ENCODE measurements at regions not wholly inside any gene's neighbourhood (a gene's known extent, or its start where the extent isn't known, plus 50 kb on each side); places are given as distances from the start of the nearest gene placed in this dataset.
A peak's percentile ranks its signal among the peaks of the same experiment; 100 is the strongest.

- DNase-seq, result no peak
Measured at GRCh38 chr19:28498404-28498976, 714.5 kb downstream of the UQCRFS1 start.

GRCh38 chr19:28497887-28498286, 715.1 kb downstream of the UQCRFS1 start:
- no peak for DNase-seq

GRCh38 chr19:28497137-28497536, 715.8 kb downstream of the UQCRFS1 start:
- no peak for DNase-seq

- no peak for DNase-seq
Measured at GRCh38 chr19:28495046-28495445, 717.9 kb downstream of the UQCRFS1 start.

DNA sequence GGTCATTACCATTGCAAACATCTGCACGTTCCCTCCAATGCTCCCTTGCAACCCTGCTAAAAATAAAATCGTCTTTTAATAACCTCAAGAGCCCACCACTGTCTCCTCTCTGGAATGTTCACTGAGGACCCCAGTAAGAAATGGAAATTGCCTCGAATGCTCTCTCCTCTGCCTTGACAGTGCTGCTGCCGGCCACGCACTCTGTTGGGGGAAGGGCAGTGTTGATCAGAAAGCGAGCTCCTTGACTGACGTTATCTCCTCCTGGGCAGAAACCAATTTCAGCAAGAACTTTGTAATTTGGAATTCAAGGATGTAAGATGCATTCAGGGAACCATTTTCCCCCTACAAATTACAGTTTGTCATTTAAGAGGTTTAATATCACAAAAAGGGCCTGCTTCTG, 718.5 kb downstream of the UQCRFS1 start:
- DNase-seq, result no peak

GRCh38 chr19:28493884-28494283, 719.1 kb downstream of the UQCRFS1 start:
- no peak for DNase-seq

DNA sequence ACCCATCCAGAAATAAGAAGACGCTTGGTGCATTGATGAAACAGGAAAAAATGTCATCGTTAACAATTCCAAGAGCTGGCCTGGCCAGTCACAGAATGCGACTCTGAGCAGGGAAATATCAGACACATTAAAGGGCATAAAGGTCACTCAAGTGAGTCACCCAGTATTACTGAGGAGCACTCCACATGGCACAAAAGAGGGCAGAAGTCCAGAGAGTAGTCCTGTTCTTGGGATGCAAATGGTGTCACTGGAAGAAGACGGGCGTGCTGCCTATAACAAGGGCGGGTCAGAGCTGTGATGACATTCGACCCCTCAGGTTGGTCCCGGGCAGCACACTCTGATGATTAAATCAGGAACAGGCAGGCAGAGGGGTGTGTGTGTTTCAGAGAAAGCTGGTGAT, 720.3 kb downstream of the UQCRFS1 start:
- DNase-seq, result no peak

GRCh38 chr19:28492201-28492600, 720.8 kb downstream of the UQCRFS1 start:
- no peak for DNase-seq

DNA sequence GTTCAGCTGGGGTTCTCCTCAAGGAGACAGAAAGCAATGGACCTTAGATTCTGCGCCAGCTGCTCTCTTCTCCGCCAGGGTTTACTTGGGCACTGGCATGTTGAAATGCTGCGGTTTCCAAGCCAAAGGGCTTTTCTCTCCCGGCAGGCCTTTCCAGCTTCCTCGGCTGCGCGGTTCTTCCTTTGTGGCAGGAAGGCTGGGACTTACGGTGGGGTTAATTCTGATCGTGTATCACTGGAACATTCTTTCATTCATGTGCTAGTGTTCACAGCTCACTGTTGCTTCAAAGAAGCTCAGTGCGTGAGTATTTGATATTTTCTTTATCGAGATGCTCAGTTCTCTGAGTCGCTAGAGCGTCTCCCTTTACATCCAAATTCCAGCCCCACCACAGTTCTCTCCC, 723.2 kb downstream of the UQCRFS1 start:
- DNase-seq, result no peak

- no peak for DNase-seq
Measured at GRCh38 chr19:28489126-28489660, 723.8 kb downstream of the UQCRFS1 start.

- DNase-seq, result no peak
Measured at GRCh38 chr19:28487999-28488398, 725.0 kb downstream of the UQCRFS1 start.

DNA sequence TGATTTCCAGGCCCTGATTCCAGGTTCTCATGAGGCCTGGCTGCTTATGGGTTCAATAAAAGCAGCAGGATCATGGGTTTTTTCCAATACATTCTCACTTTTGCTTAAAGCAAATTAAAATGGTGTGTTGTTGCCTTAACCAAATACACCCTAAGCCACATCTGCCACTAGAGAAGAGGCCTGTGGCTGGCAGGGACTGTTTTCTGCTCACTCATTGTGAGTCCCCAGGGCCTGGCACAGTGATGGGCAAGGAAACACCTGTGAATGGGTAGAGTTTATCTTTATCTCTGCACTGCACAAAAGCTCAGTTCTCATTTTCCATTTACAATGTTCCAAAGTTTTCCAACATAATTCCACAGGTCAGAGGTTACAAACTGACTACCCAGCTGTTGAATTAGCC, 726.0 kb downstream of the UQCRFS1 start:
- no peak for DNase-seq

DNA sequence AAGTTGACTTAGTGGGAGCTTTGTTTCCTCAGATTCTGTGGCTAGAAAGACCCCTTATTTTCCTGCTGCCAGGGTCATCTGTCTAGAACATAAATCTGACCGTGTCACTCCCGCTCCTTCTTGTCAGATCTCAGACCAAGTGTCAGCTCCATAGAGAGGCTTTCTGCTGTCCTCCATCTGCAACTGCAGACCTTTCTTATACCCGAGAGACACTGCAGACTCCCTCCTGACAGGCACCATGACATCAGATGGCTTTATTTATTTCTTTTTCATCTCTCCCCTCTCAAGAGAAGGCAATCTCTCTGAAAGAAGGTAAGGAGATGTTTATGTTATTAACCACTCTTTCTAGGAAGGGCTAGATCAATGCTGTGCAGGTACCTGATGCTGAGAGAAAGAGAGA, 726.5 kb downstream of the UQCRFS1 start:
- no peak for DNase-seq

DNA sequence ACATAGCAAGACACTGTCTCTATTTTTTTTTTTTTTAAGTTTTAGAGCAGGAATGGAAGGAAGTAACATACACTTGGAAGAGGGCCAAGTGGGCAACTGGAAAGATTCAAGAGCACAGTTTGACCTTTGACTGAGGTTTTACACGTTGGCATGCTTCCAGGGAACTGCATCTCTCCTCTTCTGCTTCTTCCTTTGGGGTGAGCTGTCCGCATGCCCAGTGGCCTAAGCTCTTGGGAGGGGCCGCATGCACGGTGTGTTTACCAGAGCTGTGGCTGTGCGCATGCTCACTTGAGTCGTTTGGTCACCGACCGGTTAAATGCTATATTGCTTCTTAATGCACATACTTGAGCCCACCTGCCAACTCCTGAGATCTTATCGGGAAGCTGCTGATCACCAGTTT, 727.7 kb downstream of the UQCRFS1 start:
- no peak for DNase-seq

GRCh38 chr19:28483197-28483596, 729.8 kb downstream of the UQCRFS1 start:
- no peak for DNase-seq

DNA sequence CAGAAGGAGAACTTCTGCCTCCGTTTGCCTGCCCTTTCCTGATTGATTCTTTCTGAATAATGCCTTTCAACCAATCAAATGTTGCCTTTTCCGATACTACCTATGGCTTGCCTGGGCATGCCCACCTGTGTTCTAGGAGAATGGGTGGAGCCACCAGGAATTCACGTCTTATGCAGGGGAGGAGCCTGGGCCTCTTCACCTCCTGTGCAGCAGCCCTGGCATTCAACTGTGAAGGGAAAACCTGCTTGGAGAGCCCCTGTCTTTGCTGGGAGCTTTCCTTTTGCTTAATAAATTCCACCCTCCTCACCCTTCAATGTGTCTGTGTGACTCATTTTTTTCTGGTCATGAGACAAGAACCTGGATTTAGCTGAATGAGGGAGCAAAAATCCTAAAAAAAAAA, 730.7 kb downstream of the UQCRFS1 start:
- no peak for DNase-seq

DNA sequence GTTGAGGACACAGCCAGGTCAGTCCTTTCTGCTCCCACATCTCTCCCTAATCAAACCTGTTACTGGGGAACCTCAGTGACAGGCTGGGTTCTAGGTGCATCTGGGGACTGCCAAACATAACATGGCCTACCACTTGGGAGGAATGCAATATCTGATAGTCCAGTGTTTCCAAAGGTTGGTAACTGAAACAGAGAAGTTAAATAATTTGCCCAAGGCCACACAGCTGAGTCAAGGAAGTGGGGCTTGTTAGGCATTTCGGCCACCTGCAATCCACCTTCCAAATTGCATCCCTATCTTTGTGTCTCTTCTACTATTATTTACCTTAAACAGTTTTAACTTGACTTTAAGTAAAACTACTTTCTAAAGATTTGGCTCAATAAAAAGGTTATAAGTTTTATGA, 731.3 kb downstream of the UQCRFS1 start:
- no peak for DNase-seq

- DNase-seq, result no peak
Measured at GRCh38 chr19:28475525-28475924, 737.4 kb downstream of the UQCRFS1 start.

- no peak for DNase-seq
Measured at GRCh38 chr19:28472843-28473242, 740.1 kb downstream of the UQCRFS1 start.

GRCh38 chr19:28471731-28472510, 741.0 kb downstream of the UQCRFS1 start:
- DNase-seq, result no peak

DNA sequence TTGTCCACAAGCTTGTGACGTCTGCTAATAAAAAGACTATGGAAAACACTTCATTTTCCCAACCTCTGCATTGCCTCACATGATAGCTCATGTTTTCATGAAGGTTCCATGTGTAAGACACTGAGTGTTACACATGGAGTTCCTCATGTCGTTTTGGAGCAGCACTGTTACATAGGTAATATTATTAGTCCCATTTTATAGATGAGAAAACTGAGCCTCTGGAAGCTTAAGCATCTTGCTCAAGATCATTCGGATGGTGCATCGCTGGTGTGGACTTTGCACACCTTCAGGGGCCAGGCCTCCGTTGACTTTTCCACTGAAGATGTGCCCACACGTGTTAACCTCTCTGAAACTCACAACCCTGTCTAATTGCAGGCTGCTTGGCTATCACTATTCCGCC, 743.4 kb downstream of the UQCRFS1 start:
- no peak for DNase-seq

DNA sequence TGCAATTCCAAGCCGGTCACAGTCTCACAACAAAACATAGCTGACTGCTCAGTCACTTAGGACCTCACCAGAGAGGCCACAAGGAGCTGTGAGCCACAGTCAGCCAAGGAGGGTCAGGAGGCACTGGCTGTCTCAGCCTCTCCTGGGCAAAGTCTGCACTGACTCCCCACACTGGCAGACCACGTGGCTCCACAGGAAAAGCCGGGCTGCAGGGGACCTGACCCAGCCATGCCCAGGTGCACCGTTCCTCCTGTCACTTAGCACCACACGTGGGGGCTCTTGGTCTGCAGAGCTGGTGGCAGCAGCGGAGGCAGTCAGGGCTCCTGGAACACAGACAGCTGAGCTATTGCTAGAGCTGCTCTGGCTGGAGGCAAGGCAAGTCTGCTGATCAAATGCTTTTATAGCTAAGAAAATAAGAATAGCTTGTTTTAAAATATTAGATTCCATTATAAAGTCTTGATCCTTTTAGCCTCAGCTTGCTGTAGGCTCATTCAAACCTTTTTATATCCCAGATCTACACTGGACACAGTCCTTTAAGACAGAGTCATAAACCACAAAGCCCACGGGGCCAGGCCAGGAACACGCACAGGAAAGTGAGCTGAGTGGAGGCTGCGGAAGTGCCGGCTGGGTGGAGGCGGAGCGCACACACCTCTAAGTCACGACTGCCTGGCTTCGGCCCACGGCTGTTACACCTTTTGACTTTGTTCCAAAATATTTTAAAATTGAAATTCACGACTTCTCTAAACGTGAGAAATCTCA, 744.1 kb downstream of the UQCRFS1 start:
- peak; percentile 16 for DNase-seq

All from tongue (tissue), 1 donor.